ENCODE measurements at regions not wholly inside any gene's neighbourhood (a gene's known extent, or its start where the extent isn't known, plus 50 kb on each side); places are given as distances from the start of the nearest gene placed in this dataset.
"Not testable (repeated sequence)": the region's sequence is repeated elsewhere in the genome, so short reads cannot be mapped to it uniquely, and the experiment has no call there.

- no peak for DNase-seq
These were observed 1889.4 kb downstream of the C4orf33 start for GRCh38 chr4:130985371-130985770.

- DNase-seq, result no peak
These were observed 1900.0 kb downstream of the C4orf33 start for GRCh38 chr4:130995988-130996387.

- no peak for DNase-seq
These were observed 1905.4 kb downstream of the C4orf33 start for GRCh38 chr4:131001371-131001770.

- no peak for DNase-seq
These were observed 1906.2 kb downstream of the C4orf33 start for GRCh38 chr4:131002132-131002531.

- no peak for DNase-seq
These were observed 1910.4 kb downstream of the C4orf33 start for GRCh38 chr4:131006388-131006787.

GRCh38 chr4:131011961-131012360 is 1916.0 kb downstream of the C4orf33 start:
- not testable (repeated sequence) for DNase-seq

GRCh38 chr4:131013226-131013625 is 1917.3 kb downstream of the C4orf33 start:
- DNase-seq, result no peak

GRCh38 chr4:131026771-131027170 is 1930.8 kb downstream of the C4orf33 start:
- DNase-seq, result no peak

- DNase-seq, result no peak
These were observed 1948.4 kb downstream of the C4orf33 start for GRCh38 chr4:131044368-131044767.

- DNase-seq, result no peak
These were observed 1950.9 kb downstream of the C4orf33 start for GRCh38 chr4:131046821-131047220.

- no peak for DNase-seq
These were observed 1956.7 kb downstream of the C4orf33 start for GRCh38 chr4:131052646-131053045.

GRCh38 chr4:131054489-131055019 is 1958.6 kb downstream of the C4orf33 start:
- DNase-seq, result no peak

- no peak for DNase-seq
These were observed 1965.8 kb downstream of the C4orf33 start for GRCh38 chr4:131061734-131062133.

GRCh38 chr4:131063878-131064277 is 1967.9 kb downstream of the C4orf33 start:
- DNase-seq, result no peak

GRCh38 chr4:131081069-131081468 is 1985.1 kb downstream of the C4orf33 start:
- no peak for DNase-seq

GRCh38 chr4:131084997-131085396 is 1989.0 kb downstream of the C4orf33 start:
- DNase-seq, result no peak

- no peak for DNase-seq
These were observed 1995.9 kb downstream of the C4orf33 start for GRCh38 chr4:131091896-131092295.

- DNase-seq, result no peak
These were observed 1997.4 kb downstream of the C4orf33 start for GRCh38 chr4:131093303-131093702.

GRCh38 chr4:131098976-131099375 is 2003.0 kb downstream of the C4orf33 start:
- no peak for DNase-seq

- DNase-seq, result no peak
These were observed 2017.3 kb downstream of the C4orf33 start for GRCh38 chr4:131113273-131113672.

- DNase-seq, result no peak
These were observed 2017.8 kb downstream of the C4orf33 start for GRCh38 chr4:131113704-131114103.

GRCh38 chr4:131119661-131120060 is 2023.7 kb downstream of the C4orf33 start:
- DNase-seq, result no peak

- DNase-seq, result no peak
These were observed 2011.9 kb upstream of the PCDH10 start for GRCh38 chr4:131137196-131137595.

- no peak for DNase-seq
These were observed 1989.8 kb upstream of the PCDH10 start for GRCh38 chr4:131159261-131159660.

GRCh38 chr4:131192318-131192717 is 1956.8 kb upstream of the PCDH10 start:
- DNase-seq, result no peak

GRCh38 chr4:131207589-131207988 is 1941.5 kb upstream of the PCDH10 start:
- DNase-seq, result no peak

Data from activated T-cell treated with anti-CD3 and anti-CD28 coated beads, Interleukin-2, amount 50 U/mL, for 48 hours (primary cell).